NCI-H146 (cell line): ENCODE measurements at regions not wholly inside any gene's neighbourhood (a gene's known extent, or its start where the extent isn't known, plus 50 kb on each side); places are given as distances from the start of the nearest gene placed in this dataset.
"Not testable (repeated sequence)": the region's sequence is repeated elsewhere in the genome, so short reads cannot be mapped to it uniquely, and the experiment has no call there.

ENCODE experiments used
- DNase-seq: peaks from one replicate; lab custom pipeline; 2025; lab: John Stamatoyannopoulos, UW

DNA sequence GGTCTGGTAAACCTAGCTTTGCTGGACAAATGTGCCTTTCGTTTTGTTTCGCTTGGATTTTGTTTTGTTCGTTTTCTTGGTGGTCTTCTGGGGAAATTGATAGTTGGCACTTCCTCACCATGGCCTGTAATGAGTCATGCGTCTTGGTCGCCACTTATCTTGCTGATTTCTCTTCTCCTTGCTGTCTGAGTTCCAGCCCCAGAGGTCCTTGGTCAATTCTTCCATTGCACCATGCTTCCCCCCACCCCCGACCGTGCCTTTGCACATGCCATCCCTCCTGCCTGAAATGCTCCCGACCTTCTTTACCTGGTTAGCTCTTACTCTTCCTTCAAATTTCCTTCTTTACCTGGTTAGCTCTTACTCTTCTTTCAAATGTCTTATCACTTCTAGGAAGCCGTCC, 168.7 kb upstream of the MSX2 start:
- DNase-seq: no peak

DNA sequence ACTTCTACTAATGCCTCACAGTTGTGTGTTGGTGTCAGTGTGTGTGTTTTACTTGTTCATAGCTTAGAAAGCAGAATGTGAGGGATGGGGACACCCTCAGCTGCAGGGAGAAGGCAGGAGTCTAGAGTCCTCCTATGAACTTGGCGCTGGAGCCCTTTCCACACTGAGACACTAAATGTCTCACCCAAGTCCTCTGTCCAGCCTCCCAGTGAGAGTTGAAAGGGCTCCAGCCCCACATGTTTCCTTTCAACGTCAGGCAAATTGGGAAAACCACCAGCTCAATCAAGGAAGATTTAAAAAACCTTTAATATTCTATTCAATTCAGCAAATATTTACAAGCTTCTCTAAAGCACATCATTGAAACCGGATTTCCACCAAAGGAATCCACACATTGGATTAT, 167.6 kb upstream of the MSX2 start:
- no peak for DNase-seq

DNA sequence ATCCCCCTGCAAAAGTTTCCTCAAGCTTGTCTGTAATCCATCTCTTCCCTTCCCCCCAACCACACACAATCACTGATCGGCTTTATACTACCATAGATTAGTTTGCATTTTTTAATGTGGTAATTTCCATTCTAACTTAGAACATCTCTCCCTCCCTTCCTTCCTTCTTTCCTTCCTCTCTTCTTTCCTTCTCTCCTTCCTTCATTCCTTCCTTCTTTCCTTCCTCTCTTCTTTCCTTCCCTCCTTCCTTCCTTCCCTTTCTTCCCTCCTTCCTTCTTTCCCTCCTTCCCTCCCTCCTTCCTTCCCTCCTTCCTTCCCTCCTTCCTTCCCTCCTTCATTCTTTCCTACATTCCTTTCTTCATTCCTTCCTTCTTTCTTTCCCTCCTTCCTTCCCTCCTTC, 166.2 kb upstream of the MSX2 start:
- DNase-seq: no peak

DNA sequence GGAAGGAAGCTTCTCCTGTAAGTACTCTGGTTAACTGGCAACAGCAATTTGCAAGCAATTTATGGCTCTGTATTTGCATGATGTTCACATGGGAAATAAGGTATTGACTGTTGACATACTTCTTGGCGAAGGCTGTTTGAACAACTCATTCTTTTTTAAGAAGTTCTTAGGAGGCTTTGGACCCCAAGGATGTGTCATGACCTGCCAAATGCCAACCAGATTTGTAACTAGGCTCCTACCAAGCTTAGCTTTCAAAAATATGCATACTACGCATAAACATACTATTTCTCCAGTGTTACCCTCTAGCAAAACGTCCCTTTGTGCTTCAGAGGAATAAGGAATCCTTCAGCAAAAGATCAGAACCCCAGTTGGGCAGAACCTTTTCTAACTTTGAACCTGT, 165.2 kb upstream of the MSX2 start:
- DNase-seq: no peak

DNA sequence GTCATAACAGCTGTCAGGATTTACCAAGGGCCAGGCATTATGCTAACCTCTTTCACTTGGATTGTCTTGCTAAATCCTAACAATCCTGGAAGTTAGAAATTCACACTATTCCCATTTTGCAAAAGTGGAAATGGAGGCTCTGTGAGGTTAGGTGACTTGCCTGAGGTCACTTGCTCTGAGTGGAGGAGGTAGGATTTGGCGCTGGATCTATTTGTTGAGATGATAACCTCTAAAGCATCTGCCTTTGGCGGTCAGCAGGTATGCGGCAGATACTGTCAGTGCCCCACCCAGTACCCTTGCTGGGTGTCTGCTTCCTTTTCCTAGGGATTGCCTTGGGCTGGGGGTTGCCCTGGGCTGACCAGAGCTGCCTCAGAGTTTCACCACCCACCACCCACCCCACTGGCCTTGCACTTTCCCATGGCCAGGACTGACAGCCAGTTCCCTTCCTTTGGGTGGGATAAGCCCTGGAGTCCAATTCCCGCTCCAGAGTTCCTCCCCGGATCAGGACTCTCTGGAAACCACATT, 164.8 kb upstream of the MSX2 start:
- no peak for DNase-seq

DNA sequence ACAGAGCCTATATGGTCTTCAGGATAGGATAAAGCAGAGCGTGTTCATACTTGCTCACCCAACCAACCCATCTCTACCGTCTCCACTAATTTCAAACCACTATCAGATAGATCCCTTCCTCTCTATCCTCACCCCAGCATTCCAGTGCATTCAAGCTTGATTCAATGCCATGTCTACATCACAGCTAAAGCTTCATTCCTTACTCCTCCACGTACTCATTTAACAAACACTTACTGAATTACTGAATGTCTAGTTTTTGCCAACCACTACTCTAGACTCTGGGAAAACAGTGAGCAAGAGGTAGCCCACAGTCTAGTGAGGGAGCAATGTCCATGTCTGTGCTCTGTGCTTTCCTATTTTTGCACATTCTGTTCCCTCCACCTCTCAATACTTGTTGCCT, 163.5 kb upstream of the MSX2 start:
- DNase-seq: no peak

DNA sequence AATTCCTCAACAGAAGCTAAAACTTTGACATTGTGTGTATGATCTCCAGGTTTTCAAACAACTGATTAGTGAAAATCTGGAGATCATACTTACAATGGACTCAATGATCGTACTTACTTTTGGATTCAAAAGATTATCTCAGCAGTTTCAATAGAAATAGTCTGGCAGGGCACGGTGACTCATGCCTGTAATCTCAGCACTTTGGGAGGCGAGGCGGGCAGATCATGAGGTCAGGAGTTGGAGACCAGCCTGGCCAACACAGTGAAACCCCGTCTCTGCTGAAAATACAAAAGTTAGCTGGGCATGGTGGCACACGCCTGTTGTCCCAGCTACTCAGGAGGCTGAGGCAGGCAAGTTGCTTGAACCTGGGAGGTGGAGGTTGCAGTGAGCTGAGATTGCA, 161.3 kb upstream of the MSX2 start:
- DNase-seq: not testable (repeated sequence)

DNA sequence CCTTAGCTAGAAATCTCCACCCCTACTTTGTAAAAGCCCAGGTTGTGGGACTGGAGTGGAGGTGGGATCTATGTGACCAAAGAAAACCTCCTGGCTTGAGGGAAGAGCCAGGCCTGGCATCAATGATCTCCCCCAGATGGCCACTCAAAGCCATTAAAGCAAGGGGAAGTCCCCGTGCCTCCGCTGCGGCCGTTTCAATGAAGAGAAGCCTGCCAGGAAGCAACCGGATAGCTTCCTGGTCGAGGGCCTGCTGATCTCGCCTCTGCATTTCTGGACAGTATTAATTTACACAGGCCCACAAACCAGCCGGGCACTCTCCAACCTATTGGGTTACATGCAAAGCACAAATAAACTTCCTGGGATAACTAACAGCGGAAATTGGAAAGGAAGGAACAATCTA, 160.5 kb upstream of the MSX2 start:
- DNase-seq: no peak

DNA sequence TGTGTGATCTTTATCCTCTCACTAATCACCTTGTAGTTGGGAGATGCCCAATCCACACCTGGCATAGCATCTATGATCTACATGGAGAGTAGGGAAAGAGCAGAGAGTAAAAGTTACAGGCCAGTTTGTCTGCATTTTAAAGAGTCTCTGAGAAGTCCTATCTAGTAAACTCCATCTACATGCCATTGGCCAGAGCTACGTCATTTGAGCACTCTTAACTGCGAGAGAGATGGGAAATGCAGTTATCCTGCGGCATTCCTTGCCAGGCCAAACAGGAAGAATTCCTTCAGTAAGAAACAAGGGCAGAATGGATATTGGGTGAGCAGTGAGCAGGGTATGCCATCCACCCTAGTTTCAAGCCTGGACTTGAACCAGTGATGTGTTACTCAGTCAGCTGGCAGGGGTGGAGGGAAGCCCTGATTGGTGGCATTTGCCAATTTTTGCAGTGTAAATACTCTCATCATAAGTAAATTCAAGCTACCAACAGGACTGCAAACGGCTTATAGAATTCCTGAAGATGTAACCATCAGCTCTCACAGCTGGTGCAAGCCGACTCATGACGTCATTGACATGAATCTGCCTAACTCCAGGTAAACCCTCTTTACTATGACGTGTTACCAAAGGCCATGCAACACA, 156.8 kb upstream of the MSX2 start:
- no peak for DNase-seq

DNA sequence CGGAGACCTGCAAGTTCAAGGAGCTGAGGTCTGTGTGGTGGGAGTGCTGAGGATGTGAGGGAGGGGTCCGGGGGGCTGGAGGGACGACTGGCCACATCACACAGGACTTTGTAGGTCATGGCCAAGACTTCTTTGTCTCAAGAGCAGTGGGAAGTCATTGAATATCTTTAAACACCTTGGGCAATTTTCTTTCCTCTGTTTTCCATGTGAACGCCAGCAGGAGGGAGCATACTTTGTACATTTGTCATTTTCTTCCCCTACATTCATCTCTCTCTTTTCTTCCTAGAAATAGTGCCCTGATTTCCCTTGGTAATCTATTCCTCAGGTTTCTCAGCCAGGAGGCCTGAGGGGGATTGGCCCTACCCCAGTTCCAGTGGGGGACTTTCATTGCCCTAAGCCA, 153.7 kb upstream of the MSX2 start:
- DNase-seq: no peak

DNA sequence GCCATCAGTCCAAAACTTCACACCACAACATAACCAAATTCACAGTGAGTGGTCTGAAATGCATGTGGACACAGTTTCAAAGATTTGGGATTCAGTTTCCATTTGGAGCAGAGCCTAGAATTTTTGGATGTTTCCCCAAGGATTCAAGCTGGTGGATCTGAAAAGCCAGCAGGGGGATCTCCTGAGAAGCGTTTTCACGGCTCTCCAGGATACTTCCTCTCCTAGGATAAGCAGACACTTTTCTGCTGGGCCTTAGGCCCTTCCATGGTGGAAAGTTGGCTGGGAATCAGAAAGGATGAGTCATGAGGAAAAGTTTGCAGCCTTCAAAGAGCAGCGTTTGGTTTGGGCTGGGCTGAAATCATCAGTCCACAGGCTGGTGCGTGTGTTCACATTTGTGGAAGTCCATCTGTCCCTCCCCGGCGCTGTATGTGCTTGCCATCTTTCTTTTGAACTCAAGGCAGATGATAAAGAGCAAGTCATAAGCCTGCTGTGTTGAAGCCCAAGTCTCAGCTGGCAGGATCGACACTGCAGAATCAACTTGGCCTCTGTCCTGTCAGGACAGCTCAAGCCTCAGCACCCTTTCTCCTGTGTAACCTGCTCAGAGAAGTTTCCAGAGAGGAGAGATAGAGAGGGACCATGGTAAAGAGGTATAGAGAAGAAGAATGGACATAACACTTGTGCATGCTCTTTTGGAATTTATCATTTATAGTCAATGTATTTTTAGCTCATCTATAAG, 152.6 kb upstream of the MSX2 start:
- DNase-seq: no peak

DNA sequence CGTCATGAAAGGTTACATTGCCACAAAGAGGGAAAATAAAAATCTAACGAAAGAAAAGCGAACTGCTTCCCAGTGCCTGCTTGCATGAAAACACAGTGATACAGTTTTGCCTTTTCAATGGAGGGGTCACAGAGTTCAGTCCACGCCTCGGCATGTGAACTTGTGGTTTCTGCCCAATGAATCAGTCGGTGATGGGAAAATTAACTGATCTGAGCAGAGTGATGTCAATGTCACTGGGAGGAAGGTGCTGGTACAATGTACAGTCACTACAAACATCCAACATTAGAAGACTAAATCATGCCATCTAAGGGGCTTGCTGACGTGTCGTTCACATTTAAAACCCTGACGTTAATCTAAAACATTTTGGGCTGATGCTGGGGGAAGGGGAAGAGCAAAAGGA, 151.8 kb upstream of the MSX2 start:
- no peak for DNase-seq

DNA sequence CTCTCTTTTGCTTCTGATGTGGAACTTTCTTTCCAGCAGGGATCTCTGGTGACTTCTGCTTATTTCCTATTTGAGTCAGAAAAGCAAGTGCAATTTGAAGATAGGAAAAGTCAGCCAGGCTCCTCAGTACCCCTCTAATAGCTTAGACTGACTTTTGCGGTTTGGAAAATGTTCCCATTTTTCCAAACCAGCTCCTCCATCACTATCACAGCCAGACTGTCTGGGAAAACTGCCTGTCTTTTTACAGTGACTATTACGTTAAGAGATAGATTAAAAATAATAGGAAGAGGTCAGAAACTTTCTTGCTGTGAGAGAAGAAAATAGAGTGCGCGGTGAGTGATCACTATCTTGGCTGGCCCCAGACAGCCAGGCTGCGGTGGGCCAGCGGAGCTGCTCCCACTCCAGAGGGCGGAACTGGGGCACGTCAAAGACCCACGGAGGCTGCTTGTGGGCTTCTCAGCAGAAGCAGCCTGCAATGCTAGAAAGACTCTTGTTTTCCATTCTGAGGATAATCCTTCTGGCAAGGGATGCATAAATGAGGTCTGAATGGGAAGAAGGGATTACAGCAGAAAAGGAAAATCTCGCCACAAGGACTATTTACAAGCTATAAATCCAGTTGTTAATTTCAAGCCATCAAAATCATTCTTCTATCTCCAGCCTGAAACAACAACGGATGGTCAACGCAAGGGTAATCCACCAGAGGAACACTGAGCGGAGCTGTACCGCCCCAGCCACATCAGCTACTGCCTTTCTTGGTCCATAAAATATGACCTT, 151.0 kb upstream of the MSX2 start:
- DNase-seq: no peak

DNA sequence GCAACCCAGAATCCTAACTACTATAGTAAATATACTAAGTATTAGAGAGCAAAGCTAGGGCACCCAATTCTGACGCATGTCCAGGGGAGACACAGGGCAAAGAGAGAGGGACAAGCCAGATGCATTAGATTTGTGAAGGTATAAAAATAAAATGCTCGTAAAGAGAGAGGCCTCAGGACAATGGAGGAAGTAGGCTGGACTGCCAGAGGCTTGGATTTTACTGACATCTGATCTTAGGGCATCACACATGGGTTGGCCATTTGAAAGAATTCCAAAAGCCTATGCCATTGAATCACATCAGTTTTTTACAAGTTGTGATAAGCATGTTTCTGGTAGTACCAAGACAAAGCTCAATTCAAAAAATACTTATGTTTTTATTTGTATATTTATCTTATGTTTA, 149.3 kb upstream of the MSX2 start:
- DNase-seq: no peak

DNA sequence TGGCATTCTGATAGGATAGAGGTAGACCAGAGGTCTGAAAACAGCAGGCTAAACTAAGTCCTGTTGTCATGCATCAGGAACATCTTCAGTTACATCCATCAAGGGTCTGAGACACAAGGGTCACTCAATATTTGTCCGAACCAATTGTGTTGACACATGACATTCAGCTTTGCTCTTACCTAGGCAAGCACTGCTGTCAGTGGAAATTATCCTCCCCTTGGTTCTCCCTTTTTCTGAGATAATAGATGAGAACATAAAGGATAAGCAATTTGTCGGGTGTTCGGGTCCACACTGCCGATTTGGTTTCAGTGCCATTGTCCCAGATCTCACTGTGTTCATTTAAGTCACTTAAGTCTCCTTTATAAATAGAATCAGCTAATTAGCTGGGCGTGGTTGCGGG, 148.3 kb upstream of the MSX2 start:
- DNase-seq: no peak

DNA sequence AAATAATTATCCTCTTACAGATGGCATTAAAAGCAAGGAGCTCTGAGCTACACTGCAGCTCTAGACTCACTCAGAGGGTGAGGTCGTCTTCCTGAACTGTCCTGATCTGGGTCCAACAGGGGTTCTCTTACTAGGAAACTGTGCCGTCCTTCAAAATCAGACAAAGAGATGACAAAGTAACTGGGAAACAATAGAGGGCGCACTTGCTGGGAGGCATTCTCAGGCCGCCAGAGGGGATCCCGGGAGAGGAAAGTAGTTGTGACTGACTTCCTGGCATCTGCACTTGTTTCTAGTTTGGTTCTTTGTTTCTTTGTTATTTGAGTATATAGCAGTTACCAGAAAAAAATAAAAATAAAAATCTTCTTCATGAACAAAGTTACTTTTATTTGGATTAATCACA, 142.9 kb upstream of the MSX2 start:
- DNase-seq: no peak

DNA sequence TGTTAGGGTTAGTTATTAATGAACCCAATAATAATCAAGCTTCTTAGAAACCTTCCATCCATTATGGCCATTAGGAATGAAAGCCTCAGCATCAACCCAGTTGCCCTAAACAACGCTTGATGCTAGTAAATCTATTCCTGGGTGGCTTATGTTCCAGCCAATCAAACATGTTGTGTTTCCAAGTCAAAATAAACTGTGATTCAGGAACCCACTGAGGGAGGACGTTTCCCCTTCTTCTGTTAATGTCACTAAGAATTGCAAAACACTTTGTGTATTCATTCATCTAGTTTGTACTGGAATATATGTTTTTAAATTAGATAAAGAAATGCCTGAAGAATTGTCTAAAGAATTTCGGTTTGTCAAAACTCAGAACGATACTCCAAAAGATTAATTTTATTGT, 142.5 kb upstream of the MSX2 start:
- DNase-seq: no peak

DNA sequence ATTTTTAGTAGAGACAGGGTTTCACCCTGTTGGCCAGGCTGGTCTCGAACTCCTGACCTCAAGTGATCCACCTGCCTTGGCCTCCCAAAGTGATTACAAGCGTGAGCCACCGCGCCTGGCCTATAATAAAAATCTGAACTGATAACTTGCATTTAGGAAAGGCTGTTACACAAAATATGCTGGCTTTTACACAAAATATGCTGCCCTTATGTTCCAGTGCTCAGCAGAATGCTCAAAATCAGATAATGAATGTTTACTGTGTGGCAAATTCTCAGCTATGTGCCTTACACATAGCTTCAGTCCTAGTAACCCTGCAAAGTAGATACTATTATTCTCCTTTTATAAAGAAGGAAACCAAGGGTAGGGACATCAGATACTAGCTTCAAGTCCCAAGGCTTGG, 141.3 kb upstream of the MSX2 start:
- DNase-seq: no peak

DNA sequence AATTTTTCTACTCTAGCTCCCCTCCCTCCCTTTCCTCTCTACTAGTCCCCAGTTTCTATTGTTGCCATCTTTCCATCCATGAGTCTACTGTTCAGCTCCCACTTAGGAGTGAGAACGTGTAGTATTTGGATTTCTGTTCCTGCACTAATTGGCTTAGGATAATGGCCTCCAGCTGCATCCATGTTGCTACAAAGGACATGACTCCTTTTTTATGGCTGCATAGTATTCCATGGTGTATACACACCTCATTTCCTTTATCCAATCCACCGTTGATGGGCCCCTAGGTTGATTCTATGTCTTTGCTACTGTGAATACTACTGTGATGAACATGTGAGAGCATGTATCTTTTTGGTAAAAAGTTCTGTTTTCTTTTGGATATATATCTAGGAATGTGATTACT, 138.9 kb upstream of the MSX2 start:
- no peak for DNase-seq

DNA sequence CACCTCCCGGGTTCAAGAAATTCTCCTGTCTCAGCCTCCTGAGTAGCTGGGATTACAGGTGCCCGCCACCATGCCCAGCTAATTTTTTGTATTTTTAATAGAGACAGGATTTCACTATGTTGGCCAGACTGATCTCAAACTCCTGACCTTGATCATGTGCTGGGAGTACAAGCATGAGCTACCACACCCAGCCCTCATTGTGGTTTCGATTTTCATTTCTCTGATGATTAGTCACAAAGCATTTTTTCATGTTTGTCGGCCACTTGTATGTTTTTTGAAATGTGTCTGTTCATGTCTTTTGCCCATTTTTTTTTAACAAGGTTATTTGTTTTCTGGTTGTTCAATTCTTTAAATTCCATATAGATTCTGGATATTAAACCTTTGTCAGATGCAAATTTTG, 138.2 kb upstream of the MSX2 start:
- DNase-seq: not testable (repeated sequence)

DNA sequence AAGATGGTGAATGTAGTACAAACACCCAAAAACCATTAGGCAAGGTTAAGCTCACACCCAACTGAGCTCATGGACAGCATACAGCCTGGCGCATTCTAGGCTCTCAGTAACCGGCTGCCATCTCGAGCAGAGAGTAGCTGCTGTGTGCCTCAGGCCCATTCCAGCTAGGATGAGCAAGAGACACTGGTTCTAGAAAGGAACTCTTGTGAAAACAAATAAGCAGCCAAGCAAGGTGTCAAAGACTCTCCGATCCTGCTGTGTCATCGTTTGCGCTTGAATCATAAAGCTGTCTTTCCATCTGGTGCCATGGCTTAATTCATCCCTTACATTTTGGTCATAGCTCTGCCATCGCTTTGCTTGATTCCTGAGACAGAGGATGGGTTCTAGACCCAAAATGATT, 135.4 kb upstream of the MSX2 start:
- DNase-seq: no peak

DNA sequence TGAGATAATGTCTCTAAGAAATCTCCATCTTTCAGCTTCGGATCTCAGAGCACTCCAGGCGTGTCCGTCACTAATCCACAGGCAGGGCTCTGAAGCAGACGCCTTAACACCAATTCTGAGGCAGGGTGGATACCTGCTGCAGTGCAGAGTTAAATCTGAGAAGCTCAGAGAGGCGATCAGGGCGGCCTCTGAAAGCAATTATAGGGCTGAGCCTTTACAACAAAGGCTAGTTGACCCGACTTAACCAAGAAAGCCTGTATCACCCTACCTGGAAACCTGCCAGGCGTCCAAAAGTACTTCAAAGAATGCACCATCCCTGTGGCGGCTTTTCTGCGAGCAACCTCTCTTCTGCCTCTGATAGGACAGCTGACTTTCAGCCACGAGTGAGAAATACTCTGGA, 134.8 kb upstream of the MSX2 start:
- no peak for DNase-seq

DNA sequence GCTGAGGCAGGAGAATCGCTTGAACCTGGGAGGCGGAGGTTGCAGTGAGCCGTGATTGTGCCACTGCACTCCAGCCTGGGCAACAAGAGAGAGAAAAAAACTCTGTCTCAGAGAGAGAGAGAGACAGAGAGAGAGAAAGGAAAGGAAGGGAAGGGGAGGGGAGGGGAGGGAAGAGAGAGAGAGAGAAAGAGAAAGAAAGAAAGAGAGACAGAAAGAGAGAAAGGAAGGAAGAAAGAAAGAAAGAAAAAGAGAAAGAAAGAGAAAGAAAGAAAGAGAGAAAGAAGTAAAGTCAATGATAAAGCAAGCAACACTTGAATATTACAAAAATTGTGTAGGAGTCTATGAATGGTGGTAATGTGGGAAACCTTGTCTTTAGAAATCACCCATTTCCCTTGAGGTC, 133.6 kb upstream of the MSX2 start:
- no peak for DNase-seq
